ENCODE measurements at regions not wholly inside any gene's neighbourhood (a gene's known extent, or its start where the extent isn't known, plus 50 kb on each side); places are given as distances from the start of the nearest gene placed in this dataset.

- no peak for DNase-seq (ENCODE audit: low spot score in 2 of 2)
- 65 to 77% methylated on average over 6 of the region's 6 CpGs for WGBS, 2 donors
- no peak overlapping the region for H3K4me3 ChIP-seq (ENCODE audit: low read depth, poor library complexity, severe bottlenecking)
- intact Hi-C loops (cut with DNase I; ENCODE audit: low total_unique reads), result no loop called here
- TF ChIP-seq POLR2A (IDR thresholded peaks at IDR 0.05) (no peak), CTCF (IDR thresholded peaks at IDR 0.05) (no peak)
Measured at GRCh38 chr17:36723459-36724025, 122.2 kb downstream of the MRM1 start.

- intact Hi-C loops (cut with DNase I; ENCODE audit: low total_unique reads), result no loop called here
- WGBS, 2 donors, result 85% methylated on average over 4 of the region's 4 CpGs
- DNase-seq (ENCODE audit: low spot score in 2 of 2), result no peak
- TF ChIP-seq CTCF (IDR thresholded peaks at IDR 0.05) (no peak), POLR2A (IDR thresholded peaks at IDR 0.05) (no peak)
- H3K4me3 ChIP-seq (ENCODE audit: low read depth, poor library complexity, severe bottlenecking), result no peak overlapping the region
Measured at GRCh38 chr17:36726199-36726598, 124.8 kb downstream of the MRM1 start.

GRCh38 chr17:36727052-36727451 lies 125.7 kb downstream of the MRM1 start:
- intact Hi-C loops (cut with DNase I; ENCODE audit: low total_unique reads), result no loop called here
- no peak overlapping the region for H3K4me3 ChIP-seq (ENCODE audit: low read depth, poor library complexity, severe bottlenecking)
- TF ChIP-seq CTCF (IDR thresholded peaks at IDR 0.05) (no peak), POLR2A (IDR thresholded peaks at IDR 0.05) (no peak)
- DNase-seq (ENCODE audit: low spot score in 2 of 2), result no peak
- 88 to 90% methylated on average over 8 of the region's 8 CpGs for WGBS, 2 donors

GRCh38 chr17:36727577-36727976 lies 126.2 kb downstream of the MRM1 start:
- no peak for TF ChIP-seq POLR2A (IDR thresholded peaks at IDR 0.05)
- no peak for TF ChIP-seq CTCF (IDR thresholded peaks at IDR 0.05)
- no peak overlapping the region for H3K4me3 ChIP-seq (ENCODE audit: low read depth, poor library complexity, severe bottlenecking)
- no peak for DNase-seq (ENCODE audit: low spot score in 2 of 2)
- intact Hi-C loops (cut with DNase I; ENCODE audit: low total_unique reads), result no loop called here
- 41 to 43% methylated on average over 4 of the region's 4 CpGs for WGBS, 2 donors

GRCh38 chr17:36728030-36728991 lies 126.9 kb downstream of the MRM1 start:
- WGBS, 2 donors, result 23 to 33% methylated on average over 30 of the region's 30 CpGs
- intact Hi-C loops (cut with DNase I; ENCODE audit: low total_unique reads), result no loop called here
- no peak for DNase-seq (ENCODE audit: low spot score in 2 of 2)

More at GRCh38 chr17:36728030-36728991, 126.9 kb downstream of the MRM1 start:
- no peak for TF ChIP-seq POLR2A (IDR thresholded peaks at IDR 0.05)
- no peak for TF ChIP-seq CTCF (IDR thresholded peaks at IDR 0.05)
- H3K4me3 ChIP-seq (ENCODE audit: low read depth, poor library complexity, severe bottlenecking), result no peak overlapping the region
